ENCODE measurements at regions not wholly inside any gene's neighbourhood (a gene's known extent, or its start where the extent isn't known, plus 50 kb on each side); places are given as distances from the start of the nearest gene placed in this dataset.

DNA sequence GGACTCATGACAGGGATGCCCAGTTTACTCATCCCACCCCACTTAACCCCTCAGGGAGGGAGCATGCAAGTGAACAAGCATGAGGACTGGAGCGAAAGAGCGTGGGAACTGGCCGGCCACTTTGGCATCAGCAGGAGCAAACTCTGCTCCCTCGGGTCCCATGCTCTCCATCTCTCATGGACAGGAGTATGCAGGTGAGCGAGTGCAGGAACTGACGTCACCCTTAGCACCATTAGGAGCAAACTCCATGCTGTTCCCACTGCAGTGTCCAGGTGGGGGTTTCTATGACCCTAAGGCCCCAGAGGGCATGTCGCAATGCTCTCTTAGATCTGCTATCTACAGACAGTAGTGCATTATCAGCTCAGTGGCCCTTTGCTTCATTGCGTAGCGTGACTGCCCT lies 821.8 kb upstream of the LRFN5 start:
- no peak for TF ChIP-seq ZFX (IDR thresholded peaks at IDR 0.05; ENCODE audit: borderline replicate concordance)
- TF ChIP-seq, protein P1, sequence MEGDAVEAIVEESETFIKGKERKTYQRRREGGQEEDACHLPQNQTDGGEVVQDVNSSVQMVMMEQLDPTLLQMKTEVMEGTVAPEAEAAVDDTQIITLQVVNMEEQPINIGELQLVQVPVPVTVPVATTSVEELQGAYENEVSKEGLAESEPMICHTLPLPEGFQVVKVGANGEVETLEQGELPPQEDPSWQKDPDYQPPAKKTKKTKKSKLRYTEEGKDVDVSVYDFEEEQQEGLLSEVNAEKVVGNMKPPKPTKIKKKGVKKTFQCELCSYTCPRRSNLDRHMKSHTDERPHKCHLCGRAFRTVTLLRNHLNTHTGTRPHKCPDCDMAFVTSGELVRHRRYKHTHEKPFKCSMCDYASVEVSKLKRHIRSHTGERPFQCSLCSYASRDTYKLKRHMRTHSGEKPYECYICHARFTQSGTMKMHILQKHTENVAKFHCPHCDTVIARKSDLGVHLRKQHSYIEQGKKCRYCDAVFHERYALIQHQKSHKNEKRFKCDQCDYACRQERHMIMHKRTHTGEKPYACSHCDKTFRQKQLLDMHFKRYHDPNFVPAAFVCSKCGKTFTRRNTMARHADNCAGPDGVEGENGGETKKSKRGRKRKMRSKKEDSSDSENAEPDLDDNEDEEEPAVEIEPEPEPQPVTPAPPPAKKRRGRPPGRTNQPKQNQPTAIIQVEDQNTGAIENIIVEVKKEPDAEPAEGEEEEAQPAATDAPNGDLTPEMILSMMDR (IDR thresholded peaks at IDR 0.05), result no peak

DNA sequence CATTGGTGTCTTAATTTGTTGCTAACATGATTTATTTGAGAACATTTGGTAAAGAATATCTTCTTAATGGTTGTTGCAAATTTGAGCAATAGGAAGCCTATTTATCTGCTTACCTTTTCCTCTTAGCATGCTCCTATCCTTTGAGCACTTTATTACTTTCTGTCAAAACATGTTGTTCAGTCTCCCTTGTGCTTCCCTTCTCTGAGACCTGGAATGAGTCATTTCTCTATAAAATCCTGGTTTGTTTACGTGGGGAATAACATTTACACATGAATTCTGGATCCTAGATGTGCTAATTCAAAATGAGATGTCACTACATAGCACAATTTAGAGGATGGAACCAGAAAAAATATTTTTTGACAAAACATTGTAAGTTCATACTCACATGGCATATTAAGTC lies 844.0 kb upstream of the LRFN5 start:
- no peak overlapping the region for H3K27ac ChIP-seq
- TF ChIP-seq, protein P1 (IDR thresholded peaks at IDR 0.05), result no peak
- no peak for TF ChIP-seq ZFX (IDR thresholded peaks at IDR 0.05; ENCODE audit: borderline replicate concordance)

More for the DNA sequence above, 821.8 kb upstream of the LRFN5 start:
- H3K27ac ChIP-seq, result no peak overlapping the region

DNA sequence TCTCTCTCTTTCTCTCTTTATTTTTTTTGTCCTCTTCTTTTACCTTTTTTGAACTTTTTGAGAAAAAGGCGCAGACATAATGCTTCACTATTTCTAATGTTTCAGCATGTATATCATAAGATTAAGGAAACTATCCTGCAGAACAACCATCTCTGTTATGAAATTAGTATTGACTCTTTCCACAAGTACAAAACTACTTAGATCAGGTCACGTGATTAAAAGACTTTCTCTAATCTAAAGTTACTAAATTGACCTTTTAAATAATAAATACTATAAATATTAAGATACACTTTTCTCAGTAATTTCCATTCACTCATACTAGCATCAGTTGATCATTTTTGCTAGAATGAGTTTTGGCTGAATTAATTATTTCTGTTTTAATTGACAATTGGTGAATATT lies 844.5 kb upstream of the LRFN5 start:
- H3K27ac ChIP-seq, result no peak overlapping the region
- TF ChIP-seq ZFX (IDR thresholded peaks at IDR 0.05; ENCODE audit: borderline replicate concordance), result no peak
- TF ChIP-seq, protein P1 (IDR thresholded peaks at IDR 0.05), result no peak

DNA sequence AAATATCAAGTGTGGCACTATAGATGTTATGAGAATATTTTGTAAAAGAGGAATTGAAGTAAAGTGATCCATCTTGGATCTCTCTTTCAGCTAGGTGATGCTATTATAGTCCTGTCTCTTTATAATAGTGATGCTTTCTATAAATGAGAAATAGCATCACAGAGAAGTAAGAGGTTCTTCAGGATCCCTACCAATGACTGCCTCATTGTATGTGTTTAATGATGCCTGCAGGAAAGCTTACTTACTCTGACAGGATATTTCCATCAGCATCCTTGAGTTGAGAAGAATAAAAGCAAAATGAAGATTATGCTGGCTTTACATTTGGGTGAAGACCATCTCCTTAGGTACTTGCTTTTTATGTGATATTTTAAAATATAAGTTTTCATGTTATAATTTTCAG lies 846.0 kb upstream of the LRFN5 start:
- no peak for TF ChIP-seq ZFX (IDR thresholded peaks at IDR 0.05; ENCODE audit: borderline replicate concordance)
- TF ChIP-seq, protein P1 (IDR thresholded peaks at IDR 0.05), result no peak
- no peak overlapping the region for H3K27ac ChIP-seq

DNA sequence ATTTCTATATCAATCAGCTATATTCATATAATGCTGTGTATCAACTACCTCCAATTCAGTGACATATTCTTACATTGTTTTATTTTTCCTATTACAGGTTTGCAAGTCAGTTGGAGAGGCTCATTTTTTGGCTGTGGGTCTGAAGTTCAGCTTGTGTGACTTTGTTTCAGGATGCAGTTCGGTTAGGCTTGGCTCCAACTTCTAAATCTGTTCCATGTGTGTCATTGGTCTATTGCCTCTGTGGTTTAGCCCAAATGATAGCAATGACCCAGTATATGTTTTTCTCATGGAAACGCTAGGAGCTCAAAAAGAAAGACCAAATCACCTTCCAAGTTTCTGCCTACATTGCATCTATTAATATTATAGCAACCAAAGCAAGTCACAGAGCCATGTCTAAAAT lies 848.6 kb upstream of the LRFN5 start:
- H3K27ac ChIP-seq, result no peak overlapping the region
- TF ChIP-seq ZFX (IDR thresholded peaks at IDR 0.05; ENCODE audit: borderline replicate concordance), result no peak
- TF ChIP-seq, protein P1 (IDR thresholded peaks at IDR 0.05), result no peak

DNA sequence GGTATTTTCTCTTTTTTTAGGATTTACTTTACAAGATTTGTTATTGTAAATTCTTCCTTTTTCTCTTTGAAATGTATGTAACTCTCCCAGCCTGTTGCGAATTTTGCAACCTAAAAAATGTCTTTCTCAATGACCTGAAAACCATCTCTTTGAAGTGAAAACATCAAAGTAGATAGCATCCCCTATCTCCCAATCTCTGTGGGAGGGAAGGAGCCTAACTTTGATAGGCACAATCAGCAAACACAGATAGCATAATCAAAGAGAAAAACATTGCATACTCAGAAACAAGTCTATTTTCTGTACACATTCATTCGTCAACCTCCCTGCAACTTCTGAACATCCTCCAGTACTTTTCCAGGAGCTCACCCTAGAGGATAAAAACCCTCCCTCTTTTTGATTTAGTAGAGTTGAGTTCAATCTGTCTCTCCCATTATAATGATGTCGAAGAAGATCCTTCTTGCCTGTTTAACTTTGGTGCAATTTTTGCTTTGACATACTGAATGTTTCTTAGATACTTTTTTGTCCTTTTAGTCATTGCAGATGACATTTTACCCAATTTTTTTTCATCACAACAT lies 849.2 kb upstream of the LRFN5 start:
- no peak overlapping the region for H3K27ac ChIP-seq
- no peak for TF ChIP-seq ZFX (IDR thresholded peaks at IDR 0.05; ENCODE audit: borderline replicate concordance)
- TF ChIP-seq, protein P1 (IDR thresholded peaks at IDR 0.05), result no peak

DNA sequence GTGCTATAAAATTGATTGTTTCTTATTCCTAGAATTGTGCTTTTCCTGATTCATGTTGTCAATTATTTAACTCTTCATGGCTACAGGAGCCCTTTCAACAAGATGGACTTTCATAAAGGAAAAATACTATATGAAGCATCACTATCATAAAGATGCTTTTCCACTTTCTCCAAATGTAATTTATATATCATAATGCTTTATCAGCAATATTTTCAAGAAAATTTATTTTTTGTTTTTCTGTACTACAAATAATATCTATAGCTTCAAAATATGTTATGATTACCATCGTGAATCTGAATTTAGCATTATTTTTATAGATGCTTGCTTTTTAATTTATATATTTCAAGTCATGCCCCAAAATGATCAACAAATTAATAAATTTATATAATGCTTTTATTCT lies 873.5 kb upstream of the LRFN5 start:
- TF ChIP-seq, protein P1 (IDR thresholded peaks at IDR 0.05), result no peak
- H3K27ac ChIP-seq, result no peak overlapping the region

All from 22Rv1 (cell line).